Endothelial cell of umbilical vein (primary cell): ENCODE measurements at regions not wholly inside any gene's neighbourhood (a gene's known extent, or its start where the extent isn't known, plus 50 kb on each side); places are given as distances from the start of the nearest gene placed in this dataset.

Source experiments
- BruUV-seq: library from RNA; stranded (reverse); fragments of 400-500 nt; replicated peaks from 2 replicates; lab custom pipeline; 2021; lab: Mats Ljungman, UMichigan
- CTCF ChIA-PET: fragments of 300-600, 350-600 bp; sonication (Branson Sonifier 250); formaldehyde crosslinking; loops from one replicate; lab custom pipeline; 2021; ENCODE audit warnings: antibody characterized with exemption, inconsistent platforms; lab: Charles Lee
- POLR2A ChIA-PET: fragments of 300-600, 350-600 bp; sonication (Branson Sonifier 250); formaldehyde crosslinking; loops from one replicate; lab custom pipeline; 2021; ENCODE audit warnings: antibody characterized with exemption, inconsistent platforms; lab: Charles Lee
- DNase-seq: peaks from one replicate; pipeline ENCODE4 v3.0.0-alpha.2; 2011; ENCODE audit warnings: low read depth, low spot score
- FAIRE-seq: peaks from 2 replicates; lab custom pipeline; 2011; peaks lifted over from hg19 to GRCh38; lab: Jason Lieb, UNC
- H2AFZ ChIP-seq: 2 replicates; pipeline ENCODE4 v1.6.0; 2012; ENCODE audit warnings: low read depth, low read length, control low read depth, inconsistent platforms
- H3K27ac ChIP-seq: 2 replicates; pipeline ENCODE4 v1.5.1; 2011; ENCODE audit warnings: low read depth, mild to moderate bottlenecking, control low read depth, low read length, moderate library complexity; ENCODE audit not compliant: insufficient read depth
- H3K27me3 ChIP-seq, 2 experiments: 2 replicates each; pipeline versions ENCODE4 v1.6.0 to v1.6.1; 2011; ENCODE audit warnings: low read length in 2 of 2, mixed read lengths in 1 of 2; ENCODE audit not compliant: control insufficient read depth in 2 of 2, insufficient read depth in 2 of 2
- H3K36me3 ChIP-seq, 2 experiments: 2 replicates in 1 of 2; 3 replicates in 1 of 2; pipeline ENCODE4 v1.5.1; 2011; ENCODE audit warnings: low read length in 2 of 2, mild to moderate bottlenecking in 1 of 2, moderate library complexity in 1 of 2; ENCODE audit not compliant: control insufficient read depth in 2 of 2, insufficient read depth in 2 of 2; ENCODE audit errors: extremely low read depth in 1 of 2
- H3K4me1 ChIP-seq: 3 replicates; pipeline ENCODE4 v1.5.1; 2011; ENCODE audit warnings: mild to moderate bottlenecking, low read length; ENCODE audit not compliant: control insufficient read depth, insufficient read depth; ENCODE audit errors: extremely low read depth
- H3K4me2 ChIP-seq: 2 replicates; pipeline ENCODE4 v1.6.1; 2011; ENCODE audit warnings: low read length, control low read depth, mixed read lengths; ENCODE audit not compliant: insufficient read depth
- H3K4me3 ChIP-seq, 3 experiments: fragments of 200-600 bp in 1 of 3; sonication (generic), shearing (Covaris generic) in 1 of 3; replicated peaks in 1 of 3; 2 replicates each; pipeline ENCODE4 v1.5.1; 2011 to 2016; ENCODE audit warnings: control low read depth in 3 of 3, low read length in 3 of 3, mild to moderate bottlenecking in 2 of 3, inconsistent platforms in 1 of 3, low read depth in 1 of 3, moderate library complexity in 1 of 3; ENCODE audit not compliant: insufficient read depth in 1 of 3
- H3K79me2 ChIP-seq: 2 replicates; pipeline ENCODE4 v1.6.0; 2012; ENCODE audit warnings: low read length, inconsistent platforms; ENCODE audit not compliant: control insufficient read depth, insufficient read depth
- H3K9ac ChIP-seq: replicated peaks from 2 replicates; pipeline ENCODE3; 2011; ENCODE audit warnings: low read length, control low read depth; ENCODE audit not compliant: insufficient read depth; ENCODE audit errors: extremely low read depth
- H3K9me1 ChIP-seq: replicated peaks from 3 replicates; pipeline ENCODE4 v1.6.0; 2011; ENCODE audit warnings: mild to moderate bottlenecking, low read length; ENCODE audit not compliant: control insufficient read depth, insufficient read depth; ENCODE audit errors: extremely low read depth
- H3K9me3 ChIP-seq: replicated peaks from 2 replicates; pipeline ENCODE4 v1.5.1; 2012; ENCODE audit warnings: low read length, inconsistent platforms; ENCODE audit not compliant: control insufficient read depth, insufficient read depth
- H4K20me1 ChIP-seq: replicated peaks from 2 replicates; pipeline ENCODE3; 2011; ENCODE audit warnings: mild to moderate bottlenecking, low read length; ENCODE audit not compliant: control insufficient read depth, insufficient read depth; ENCODE audit errors: extremely low read depth
- EZH2 ChIP-seq: IDR thresholded peaks from 2 replicates; pipeline ENCODE4 v1.6.1; 2012; ENCODE audit warnings: borderline replicate concordance, low read depth, mild to moderate bottlenecking, moderate library complexity, low read length, inconsistent platforms; ENCODE audit not compliant: severe bottlenecking
- FOS ChIP-seq: IDR thresholded peaks from 2 replicates; pipeline ENCODE4 v1.6.1; 2011; ENCODE audit warnings: mild to moderate bottlenecking, low read length, moderate library complexity, borderline replicate concordance; ENCODE audit not compliant: insufficient read depth
- GATA2 ChIP-seq: IDR thresholded peaks from 2 replicates; pipeline ENCODE4 v1.7.0; 2011; ENCODE audit warnings: low read depth, mild to moderate bottlenecking, moderate library complexity, mixed read lengths, low read length; ENCODE audit not compliant: insufficient read length, insufficient read depth
- JUN ChIP-seq: IDR thresholded peaks from 2 replicates; pipeline ENCODE4 v1.6.1; 2011; ENCODE audit warnings: borderline replicate concordance, low read depth; ENCODE audit not compliant: insufficient read length, insufficient read depth
- MAX ChIP-seq: IDR thresholded peaks from 2 replicates; pipeline ENCODE4 v1.6.1; 2011; ENCODE audit not compliant: insufficient read depth, insufficient read length
- MYC ChIP-seq: IDR thresholded peaks from one replicate; pipeline ENCODE4 v1.6.1; 2011; ENCODE audit warnings: mild to moderate bottlenecking, low read depth, low read length
- POLR2A ChIP-seq: IDR thresholded peaks from 2 replicates; pipeline ENCODE4 v1.6.1; 2012; ENCODE audit warnings: low read depth, mild to moderate bottlenecking, control low read depth, low read length
- POLR2AphosphoS5 ChIP-seq: IDR thresholded peaks from 2 replicates; pipeline ENCODE4 v1.6.1; 2012; ENCODE audit warnings: low read depth, mild to moderate bottlenecking, control low read depth, low read length, moderate library complexity; ENCODE audit not compliant: insufficient read depth
- dilution Hi-C: fragments of 300-500 bp; cut with MboI; formaldehyde crosslinking; loops from one replicate; pipeline ENCODE4 v1.15.0; 2019; ENCODE audit warnings: low sequenced_read_pairs; ENCODE audit not compliant: extremely low pct_ligation_motif_present
- intact Hi-C: fragments of 100-400 bp; cut with micrococcal nuclease; formaldehyde crosslinking; loops from one replicate; pipeline ENCODE4 v1.10.0; 2022
- TF ChIP-seq, protein P1 (sequence below), 2 donors: IDR thresholded peaks; 1 replicate in 1 of 2; 2 replicates in 1 of 2; pipeline ENCODE4 v1.5.1; 2011; ENCODE audit warnings: low read length in 2 of 2, mild to moderate bottlenecking in 2 of 2, moderate library complexity in 2 of 2, control low read depth in 1 of 2, inconsistent platforms in 1 of 2, low read depth in 1 of 2; ENCODE audit not compliant: insufficient read depth in 1 of 2; ENCODE audit errors: extremely low read depth in 1 of 2

GRCh38 chr4:26010304-26010703, 96.3 kb downstream of the SMIM20 start:
- ChIA-PET POLR2A (no interaction called here), CTCF (interaction anchor here (0.5 kb wide), 1 partner anchor 277 kb away, joined by 3 read pairs; no protein-coding TSS in a partner anchor)
- Histone ChIP-seq H3K9ac (no peak overlapping the region), H4K20me1 (no peaks in the 10 kb centered on the region), H3K36me3 (no peaks in the 10 kb centered on the region), H3K9me3 (no peaks in the 10 kb centered on the region), H3K79me2 (no peaks in the 10 kb centered on the region), H3K4me3 (no peak overlapping the region), H3K4me1 (no peaks in the 10 kb centered on the region), H2AFZ (no peak overlapping the region), H3K27ac (no peak overlapping the region), H3K27me3 (peaks cover 0 to 3% of the 10 kb centered on the region in 2 experiments), H3K4me2 (no peak overlapping the region), H3K9me1 (no peaks in the 10 kb centered on the region)
- BruUV-seq, result no TSS peak
- DNase-seq (no peak), FAIRE-seq (no peak)
- no peak for TF ChIP-seq GATA2
- no peak for TF ChIP-seq POLR2AphosphoS5
- no peak for TF ChIP-seq MAX
- TF ChIP-seq POLR2A, result no peak
- no peak for TF ChIP-seq FOS
- no peak for TF ChIP-seq MYC
- TF ChIP-seq EZH2, result no peak
- no peak for TF ChIP-seq JUN
- TF ChIP-seq, protein P1, sequence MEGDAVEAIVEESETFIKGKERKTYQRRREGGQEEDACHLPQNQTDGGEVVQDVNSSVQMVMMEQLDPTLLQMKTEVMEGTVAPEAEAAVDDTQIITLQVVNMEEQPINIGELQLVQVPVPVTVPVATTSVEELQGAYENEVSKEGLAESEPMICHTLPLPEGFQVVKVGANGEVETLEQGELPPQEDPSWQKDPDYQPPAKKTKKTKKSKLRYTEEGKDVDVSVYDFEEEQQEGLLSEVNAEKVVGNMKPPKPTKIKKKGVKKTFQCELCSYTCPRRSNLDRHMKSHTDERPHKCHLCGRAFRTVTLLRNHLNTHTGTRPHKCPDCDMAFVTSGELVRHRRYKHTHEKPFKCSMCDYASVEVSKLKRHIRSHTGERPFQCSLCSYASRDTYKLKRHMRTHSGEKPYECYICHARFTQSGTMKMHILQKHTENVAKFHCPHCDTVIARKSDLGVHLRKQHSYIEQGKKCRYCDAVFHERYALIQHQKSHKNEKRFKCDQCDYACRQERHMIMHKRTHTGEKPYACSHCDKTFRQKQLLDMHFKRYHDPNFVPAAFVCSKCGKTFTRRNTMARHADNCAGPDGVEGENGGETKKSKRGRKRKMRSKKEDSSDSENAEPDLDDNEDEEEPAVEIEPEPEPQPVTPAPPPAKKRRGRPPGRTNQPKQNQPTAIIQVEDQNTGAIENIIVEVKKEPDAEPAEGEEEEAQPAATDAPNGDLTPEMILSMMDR (IDR thresholded peaks at IDR 0.05; ENCODE audit: extremely low read depth in 1 of 2, insufficient read depth in 1 of 2, low read depth in 1 of 2, low read length in 2 of 2), result no peak
- dilution Hi-C loops, result no loop called here
- intact Hi-C loops, result no loop called here
